H1 (cell line): ENCODE measurements at regions not wholly inside any gene's neighbourhood (a gene's known extent, or its start where the extent isn't known, plus 50 kb on each side); places are given as distances from the start of the nearest gene placed in this dataset.

Experiments
- ATF2 ChIP-seq: IDR thresholded peaks from 2 replicates; pipeline ENCODE4 v1.6.1; 2012; ENCODE audit warnings: low read length, inconsistent platforms
- CHD7 ChIP-seq: fragments of 300-600 bp; sonication (generic); IDR thresholded peaks from 2 replicates; pipeline ENCODE4 v1.7.1; 2012; ENCODE audit warnings: low read length, moderate library complexity, mild to moderate bottlenecking, inconsistent platforms; ENCODE audit not compliant: insufficient replicate concordance
- CTCF ChIP-seq, 3 experiments: IDR thresholded peaks; 1 replicate in 2 of 3; 2 replicates in 1 of 3; pipeline versions ENCODE4 v1.5.1 to v1.6.1; 2011; ENCODE audit warnings: low read length in 3 of 3, mild to moderate bottlenecking in 3 of 3, inconsistent platforms in 2 of 3, low read depth in 1 of 3, moderate library complexity in 1 of 3; ENCODE audit not compliant: insufficient read depth in 1 of 3; ENCODE audit errors: control extremely low read depth in 1 of 3
- HDAC2 ChIP-seq, 2 experiments: fragments of 300-600 bp in 1 of 2; sonication (generic) in 1 of 2; IDR thresholded peaks; 2 replicates each; pipeline ENCODE4 v1.6.1; 2011 to 2012; ENCODE audit warnings: low read depth in 2 of 2, low read length in 2 of 2, mild to moderate bottlenecking in 2 of 2, moderate library complexity in 2 of 2, borderline replicate concordance in 1 of 2, inconsistent platforms in 1 of 2
- KDM4A ChIP-seq: IDR thresholded peaks from one replicate; pipeline ENCODE4 v1.7.1; 2012; ENCODE audit warnings: low read depth, mild to moderate bottlenecking, moderate library complexity, low read length, inconsistent platforms; ENCODE audit not compliant: severe bottlenecking
- RAD21 ChIP-seq, 2 experiments: IDR thresholded peaks in 1 of 2; conservative IDR thresholded peaks in 1 of 2; 2 replicates each; pipeline ENCODE4 v1.6.1; 2011; ENCODE audit warnings: low read depth in 2 of 2, low read length in 2 of 2, improper control_type of control experiment in 1 of 2, inconsistent platforms in 1 of 2, mild to moderate bottlenecking in 1 of 2, moderate library complexity in 1 of 2

GRCh38 chr6:88238065-88238464 lies 71.9 kb upstream of the CNR1 start (continued):
- TF ChIP-seq CHD7: no peak
- no peak for TF ChIP-seq KDM4A
- no peak for TF ChIP-seq HDAC2 (IDR thresholded peaks at IDR 0.05; ENCODE audit: borderline replicate concordance in 1 of 2, low read depth in 2 of 2, low read length in 2 of 2)
- TF ChIP-seq CTCF (IDR thresholded peaks at IDR 0.05; ENCODE audit: control extremely low read depth in 1 of 3, insufficient read depth in 1 of 3, low read depth in 1 of 3, low read length in 3 of 3): peak; percentile 49 to 86 (median 85)
- peak; percentile 96 to 97 for TF ChIP-seq RAD21 (IDR thresholded peaks at IDR 0.05 in 1 of 2, conservative IDR thresholded peaks at IDR 0.05 in 1 of 2; ENCODE audit: low read depth in 2 of 2, low read length in 2 of 2)
- no peak for TF ChIP-seq ATF2
